H1 (cell line): ENCODE measurements at regions not wholly inside any gene's neighbourhood (a gene's known extent, or its start where the extent isn't known, plus 50 kb on each side); places are given as distances from the start of the nearest gene placed in this dataset.
A peak's percentile ranks its signal among the peaks of the same experiment; 100 is the strongest.

ENCODE experiments used
- CTCF ChIA-PET: fragments of 300-600 bp; sonication (Branson Sonifier 250); formaldehyde crosslinking; loops from one replicate; lab custom pipeline; 2021; ENCODE audit not compliant: partially characterized antibody; lab: Charles Lee
- POLR2A ChIA-PET: fragments of 300-600 bp; sonication (Branson Sonifier 250); formaldehyde crosslinking; loops from one replicate; lab custom pipeline; 2021; ENCODE audit warnings: inconsistent platforms; ENCODE audit not compliant: partially characterized antibody; lab: Charles Lee
- DNase-seq, 2 experiments: peaks; one replicate each; pipeline versions ENCODE4 v3.0.0 to v3.0.0-alpha.2; 2010 to 2022; ENCODE audit warnings: low spot score in 2 of 2, low read depth in 1 of 2, mixed read lengths in 1 of 2
- FAIRE-seq: peaks from 2 replicates; lab custom pipeline; 2011; peaks lifted over from hg19 to GRCh38; lab: Jason Lieb, UNC
- H2AFZ ChIP-seq: 2 replicates; pipeline ENCODE4 v1.8.1; 2012; ENCODE audit warnings: low read length, inconsistent platforms
- H2AK5ac ChIP-seq: 2 replicates; pipeline ENCODE4 v1.6.1; 2013; ENCODE audit warnings: low read depth, low read length
- H2BK120ac ChIP-seq: replicated peaks from 2 replicates; pipeline ENCODE3; 2013; ENCODE audit warnings: low read depth, low read length, inconsistent platforms
- H2BK12ac ChIP-seq: 2 replicates; pipeline ENCODE4 v1.6.1; 2013; ENCODE audit warnings: low read depth, low read length
- H2BK15ac ChIP-seq: 2 replicates; pipeline ENCODE4 v1.6.1; 2013; ENCODE audit warnings: low read length
- H2BK20ac ChIP-seq: 2 replicates; pipeline ENCODE4 v1.6.1; 2013; ENCODE audit warnings: low read length
- H2BK5ac ChIP-seq: 2 replicates; pipeline ENCODE4 v1.6.1; 2013; ENCODE audit warnings: low read depth, low read length
- H3K14ac ChIP-seq: 2 replicates; pipeline ENCODE4 v1.6.1; 2013; ENCODE audit warnings: inconsistent platforms; ENCODE audit not compliant: insufficient read length
- H3K18ac ChIP-seq: 2 replicates; pipeline ENCODE4 v1.6.1; 2013; ENCODE audit warnings: low read length; ENCODE audit errors: extremely low read depth
- H3K23ac ChIP-seq: 2 replicates; pipeline ENCODE4 v1.6.1; 2013; ENCODE audit warnings: inconsistent platforms; ENCODE audit not compliant: insufficient read length
- H3K23me2 ChIP-seq: 2 replicates; pipeline ENCODE4 v1.6.1; 2013; ENCODE audit warnings: low read depth, low read length
- H3K27ac ChIP-seq: 2 replicates; pipeline ENCODE4 v1.6.1; 2011; ENCODE audit warnings: low read depth, low read length, inconsistent platforms
- H3K27me3 ChIP-seq, 4 experiments: replicated peaks in 1 of 4; 1 replicate in 1 of 4; 2 replicates in 3 of 4; pipeline versions ENCODE4 v1.6.1 to v1.8.1; 2011 to 2013; ENCODE audit warnings: low read length in 3 of 4, mild to moderate bottlenecking in 3 of 4, inconsistent platforms in 2 of 4, mixed read lengths in 2 of 4, moderate library complexity in 1 of 4; ENCODE audit not compliant: control insufficient read depth in 3 of 4, insufficient read depth in 3 of 4; ENCODE audit errors: extremely low read depth in 1 of 4
- H3K36me3 ChIP-seq, 4 experiments: 2 replicates each; pipeline versions ENCODE4 v1.6.1 to v1.8.1; 2011 to 2013; ENCODE audit warnings: mild to moderate bottlenecking in 4 of 4, low read length in 3 of 4, moderate library complexity in 2 of 4, control low read depth in 1 of 4, inconsistent platforms in 1 of 4; ENCODE audit not compliant: insufficient read depth in 4 of 4, control insufficient read depth in 2 of 4
- H3K4ac ChIP-seq: replicated peaks from 2 replicates; pipeline ENCODE3; 2013; ENCODE audit warnings: low read length, low read depth, mixed read lengths, inconsistent platforms; ENCODE audit not compliant: insufficient read length
- H3K4me1 ChIP-seq, 4 experiments: replicated peaks in 1 of 4; 1 replicate in 1 of 4; 2 replicates in 3 of 4; pipeline versions ENCODE4 v1.6.1 to v1.8.1; 2011 to 2013; ENCODE audit warnings: low read length in 3 of 4, inconsistent platforms in 2 of 4, mixed read lengths in 1 of 4; ENCODE audit not compliant: insufficient read depth in 4 of 4, control insufficient read depth in 3 of 4
- H3K4me2 ChIP-seq, 2 experiments: 2 replicates each; pipeline versions ENCODE4 v1.6.1 to v1.8.1; 2011 to 2013; ENCODE audit warnings: low read depth in 2 of 2, low read length in 2 of 2, control low read depth in 1 of 2, inconsistent platforms in 1 of 2, mild to moderate bottlenecking in 1 of 2; ENCODE audit not compliant: insufficient read depth in 1 of 2
- H3K4me3 ChIP-seq, 4 experiments: fragments of 200-600, 300-600 bp in 1 of 4; sonication (generic), shearing (Covaris generic), sonication (Bioruptor Twin) in 1 of 4; 2 replicates each; pipeline versions ENCODE4 v1.5.1 to v1.8.1; 2011 to 2016; ENCODE audit warnings: low read length in 4 of 4, low read depth in 3 of 4, control low read depth in 2 of 4, inconsistent platforms in 2 of 4, mild to moderate bottlenecking in 2 of 4, mixed read lengths in 1 of 4, moderate library complexity in 1 of 4; ENCODE audit not compliant: insufficient read depth in 2 of 4; ENCODE audit errors: extremely low read depth in 1 of 4
- H3K56ac ChIP-seq: replicated peaks from 2 replicates; pipeline ENCODE3; 2013; ENCODE audit warnings: low read depth, mild to moderate bottlenecking, mixed read lengths, low read length, inconsistent platforms; ENCODE audit not compliant: insufficient read length
- H3K79me1 ChIP-seq: 2 replicates; pipeline ENCODE4 v1.6.1; 2013; ENCODE audit warnings: low read depth, low read length, control low read depth
- H3K79me2 ChIP-seq, 2 experiments: 2 replicates each; pipeline versions ENCODE4 v1.6.1 to v1.8.1; 2012 to 2013; ENCODE audit warnings: low read length in 2 of 2, mild to moderate bottlenecking in 2 of 2, inconsistent platforms in 1 of 2; ENCODE audit not compliant: insufficient read depth in 2 of 2, control insufficient read depth in 1 of 2
- H3K9ac ChIP-seq, 4 experiments: replicated peaks in 1 of 4; 1 replicate in 1 of 4; 2 replicates in 3 of 4; pipeline versions ENCODE4 v1.6.1 to v1.8.1; 2011 to 2013; ENCODE audit warnings: low read depth in 3 of 4, low read length in 3 of 4, control low read depth in 2 of 4, mild to moderate bottlenecking in 2 of 4, moderate library complexity in 2 of 4, inconsistent platforms in 1 of 4; ENCODE audit errors: extremely low read depth in 1 of 4
- H3K9me3 ChIP-seq, 2 experiments: 2 replicates each; pipeline versions ENCODE4 v1.6.1 to v1.8.1; 2012 to 2013; ENCODE audit warnings: mild to moderate bottlenecking in 2 of 2, moderate library complexity in 2 of 2, control low read depth in 1 of 2, inconsistent platforms in 1 of 2, low read depth in 1 of 2, low read length in 1 of 2, mixed read lengths in 1 of 2; ENCODE audit not compliant: insufficient read depth in 2 of 2
- H4K20me1 ChIP-seq, 2 experiments: replicated peaks in 1 of 2; 2 replicates each; pipeline versions ENCODE3 to v1.8.1; 2011 to 2013; ENCODE audit warnings: inconsistent platforms in 2 of 2, low read length in 2 of 2, mild to moderate bottlenecking in 1 of 2; ENCODE audit not compliant: insufficient read depth in 2 of 2, control insufficient read depth in 1 of 2
- H4K5ac ChIP-seq: 2 replicates; pipeline ENCODE4 v1.6.1; 2013; ENCODE audit warnings: low read length, low read depth, mixed read lengths, inconsistent platforms; ENCODE audit not compliant: insufficient read length
- H4K8ac ChIP-seq: 2 replicates; pipeline ENCODE4 v1.8.0; 2013; ENCODE audit warnings: mild to moderate bottlenecking, moderate library complexity, low read length, inconsistent platforms; ENCODE audit not compliant: insufficient read depth; ENCODE audit errors: extremely low read depth
- H4K91ac ChIP-seq: replicated peaks from 2 replicates; pipeline ENCODE3; 2013; ENCODE audit warnings: low read length, mixed read lengths, inconsistent platforms; ENCODE audit not compliant: insufficient read length
- CBX5 ChIP-seq: fragments of 300-800, 300-1000 bp; sonication (generic); IDR thresholded peaks from 2 replicates; pipeline ENCODE4 v1.7.1; 2016; ENCODE audit warnings: antibody characterized with exemption, low read length, low read depth
- CHD1 ChIP-seq: IDR thresholded peaks from 2 replicates; pipeline ENCODE4 v1.6.1; 2012; ENCODE audit warnings: low read depth, low read length, improper control_type of control experiment
- MAFK ChIP-seq: IDR thresholded peaks from 2 replicates; pipeline ENCODE4 v1.6.1; 2012; ENCODE audit warnings: low read depth, mild to moderate bottlenecking, improper control_type of control experiment, low read length
- NANOG ChIP-seq: IDR thresholded peaks from 2 replicates; pipeline ENCODE4 v1.6.1; 2011; ENCODE audit warnings: low read length, low read depth, mild to moderate bottlenecking, inconsistent platforms; ENCODE audit not compliant: insufficient read depth, poor library complexity, severe bottlenecking
- NRF1 ChIP-seq: IDR thresholded peaks from 2 replicates; pipeline ENCODE4 v1.6.1; 2011; ENCODE audit warnings: mild to moderate bottlenecking, low read depth, low read length, improper control_type of control experiment
- PHF8 ChIP-seq: fragments of 200-600 bp; sonication (generic); conservative IDR thresholded peaks from 2 replicates; pipeline ENCODE4 v1.7.1; 2012; ENCODE audit warnings: low read depth, mild to moderate bottlenecking, inconsistent platforms, low read length, moderate library complexity
- POU5F1 ChIP-seq: IDR thresholded peaks from 2 replicates; pipeline ENCODE4 v1.6.1; 2011; ENCODE audit warnings: low read depth, mild to moderate bottlenecking, low read length, moderate library complexity
- SAP30 ChIP-seq: fragments of 300-600 bp; sonication (generic); IDR thresholded peaks from 2 replicates; pipeline ENCODE4 v1.7.1; 2012; ENCODE audit warnings: low read length, moderate library complexity, mild to moderate bottlenecking, inconsistent platforms; ENCODE audit not compliant: insufficient read depth, insufficient replicate concordance
- SIRT6 ChIP-seq: IDR thresholded peaks from one replicate; pipeline ENCODE4 v1.7.1; 2012; ENCODE audit warnings: low read length, inconsistent platforms
- SP2 ChIP-seq: IDR thresholded peaks from 2 replicates; pipeline ENCODE4 v1.6.1; 2012; ENCODE audit warnings: mild to moderate bottlenecking, low read length, inconsistent platforms
- YY1 ChIP-seq: IDR thresholded peaks from 2 replicates; pipeline ENCODE4 v1.6.1; 2011; ENCODE audit warnings: low read depth, mild to moderate bottlenecking, low read length
- WGBS, 2 experiments: shearing (Covaris generic) in 1 of 2; methylation state at CpG; one replicate each; pipeline versions ENCODE4 v1.1.6 to v1.1.7; 2013 to 2015; ENCODE audit warnings: low lambda C conversion rate in 2 of 2, mixed read lengths in 2 of 2, inconsistent platforms in 1 of 2, low coverage in 1 of 2, missing lambda C conversion rate in 1 of 2; ENCODE audit not compliant: insufficient replicate concordance in 2 of 2, insufficient coverage in 1 of 2, insufficient read length in 1 of 2; ENCODE audit errors: extremely low coverage in 1 of 2, missing lambda C conversion rate in 1 of 2; 5-methylcytosine and 5-hydroxymethylcytosine counted together

DNA sequence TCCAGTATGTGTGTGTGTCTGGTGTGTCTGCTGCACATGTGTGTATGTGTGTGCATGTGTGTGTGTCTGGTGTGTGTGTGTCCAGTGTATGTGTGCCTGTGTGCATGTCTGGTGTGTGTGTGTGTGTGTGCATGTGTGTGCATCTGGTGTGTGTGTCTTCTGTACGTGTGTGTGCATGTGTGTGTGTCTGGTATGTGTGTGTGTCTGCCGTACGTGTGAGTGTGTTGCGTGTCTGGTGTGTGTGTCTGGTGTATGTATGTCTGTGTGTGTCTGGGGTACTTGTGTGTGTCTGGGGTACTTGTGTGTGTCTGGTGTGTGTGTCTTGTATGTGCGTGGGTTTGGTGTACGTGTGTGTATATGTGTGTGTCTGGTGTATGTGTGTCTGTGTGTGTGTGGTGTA lies 289.1 kb upstream of the SHH start:
- WGBS, 2 experiments = 82% methylated on average over 6 of the region's 6 CpGs; no CpG with 5 or more reads in 1 of the 2 experiments
- no peak for TF ChIP-seq NANOG
- no peak for TF ChIP-seq NRF1
- TF ChIP-seq POU5F1 = no peak
- TF ChIP-seq CHD1 = no peak
- no peak for TF ChIP-seq YY1
- no peak for TF ChIP-seq SIRT6
- TF ChIP-seq MAFK = no peak
- TF ChIP-seq PHF8 = no peak
- TF ChIP-seq CBX5 = no peak
- no peak for TF ChIP-seq SP2
- TF ChIP-seq SAP30 = no peak

More for the DNA sequence above, 289.1 kb upstream of the SHH start:
- H3K9ac ChIP-seq = no peak overlapping the region; a peak in 1 of 7 replicates
- no peak overlapping the region for H3K4me3 ChIP-seq
- H2BK20ac ChIP-seq = no peak overlapping the region
- H3K23ac ChIP-seq = no peak overlapping the region
- no peak overlapping the region for H3K4me2 ChIP-seq
- H3K4me1 ChIP-seq = peaks cover 0 to 5% (median 0%) of the 10 kb centered on the region in 4 experiments; a peak in 1 of 7 replicates
- H3K36me3 ChIP-seq = no peaks in the 10 kb centered on the region; a peak in 1 of 8 replicates
- H2BK5ac ChIP-seq = 0 out of 2 replicates have a peak overlapping the region, but pooled peaks have one; percentile 35
- peak overlapping the region; percentile 94 for H3K56ac ChIP-seq
- H3K14ac ChIP-seq = no peak overlapping the region
- H3K4ac ChIP-seq = no peak overlapping the region
- FAIRE-seq (no peak), DNase-seq (no peak)
- 0 out of 2 replicates have a peak overlapping the region, but pooled peaks have one; percentile 20 for H2BK15ac ChIP-seq
- no peak overlapping the region for H4K8ac ChIP-seq
- no peak overlapping the region for H2BK120ac ChIP-seq
- ChIA-PET POLR2A (no interaction called here), CTCF (interaction anchor here (0.7 kb wide), 1 partner anchor 21 kb away, joined by 3 read pairs; no protein-coding TSS in a partner anchor)
- no peak overlapping the region for H2BK12ac ChIP-seq
- no peaks in the 10 kb centered on the region; a peak in 1 of 7 replicates for H3K27me3 ChIP-seq
- 0 out of 2 replicates have a peak, but pooled peaks cover 2% of the 10 kb centered on the region for H3K79me1 ChIP-seq
- no peaks in the 10 kb centered on the region for H3K79me2 ChIP-seq
- no peak overlapping the region for H4K91ac ChIP-seq
- H4K5ac ChIP-seq = no peak overlapping the region
- 0 out of 4 replicates have a peak, but pooled peaks cover 0 to 4% of the 10 kb centered on the region in 2 experiments for H3K9me3 ChIP-seq
- H4K20me1 ChIP-seq = peaks cover 0 to 3% of the 10 kb centered on the region in 2 experiments
- no peak overlapping the region for H3K18ac ChIP-seq
- H3K27ac ChIP-seq = no peak overlapping the region
- H2AK5ac ChIP-seq = no peak overlapping the region
- no peak overlapping the region for H2AFZ ChIP-seq
- peaks cover 9% of the 10 kb centered on the region; the same call in 1 of the 2 replicates for H3K23me2 ChIP-seq
